ENCODE measurements at regions not wholly inside any gene's neighbourhood (a gene's known extent, or its start where the extent isn't known, plus 50 kb on each side); places are given as distances from the start of the nearest gene placed in this dataset.

DNA sequence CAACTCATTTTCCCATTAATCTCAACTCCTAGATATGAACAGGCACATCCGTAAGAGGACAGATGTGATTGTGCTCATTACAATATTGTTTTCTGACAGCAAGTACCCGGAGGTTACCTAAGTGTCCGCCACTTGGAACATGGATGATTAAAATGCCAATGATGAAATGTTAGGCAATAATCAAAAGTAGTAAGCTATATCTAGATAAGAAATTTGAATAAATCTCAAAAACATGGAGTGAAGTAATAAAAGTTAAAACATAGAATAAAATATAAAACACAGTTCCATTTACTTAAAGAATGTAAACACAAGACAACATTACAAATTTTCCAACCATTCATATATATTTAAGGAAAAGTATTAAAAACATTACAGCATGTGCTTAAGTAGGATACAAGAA lies 59.2 kb upstream of the LY86 start:
- TF ChIP-seq, protein P1, sequence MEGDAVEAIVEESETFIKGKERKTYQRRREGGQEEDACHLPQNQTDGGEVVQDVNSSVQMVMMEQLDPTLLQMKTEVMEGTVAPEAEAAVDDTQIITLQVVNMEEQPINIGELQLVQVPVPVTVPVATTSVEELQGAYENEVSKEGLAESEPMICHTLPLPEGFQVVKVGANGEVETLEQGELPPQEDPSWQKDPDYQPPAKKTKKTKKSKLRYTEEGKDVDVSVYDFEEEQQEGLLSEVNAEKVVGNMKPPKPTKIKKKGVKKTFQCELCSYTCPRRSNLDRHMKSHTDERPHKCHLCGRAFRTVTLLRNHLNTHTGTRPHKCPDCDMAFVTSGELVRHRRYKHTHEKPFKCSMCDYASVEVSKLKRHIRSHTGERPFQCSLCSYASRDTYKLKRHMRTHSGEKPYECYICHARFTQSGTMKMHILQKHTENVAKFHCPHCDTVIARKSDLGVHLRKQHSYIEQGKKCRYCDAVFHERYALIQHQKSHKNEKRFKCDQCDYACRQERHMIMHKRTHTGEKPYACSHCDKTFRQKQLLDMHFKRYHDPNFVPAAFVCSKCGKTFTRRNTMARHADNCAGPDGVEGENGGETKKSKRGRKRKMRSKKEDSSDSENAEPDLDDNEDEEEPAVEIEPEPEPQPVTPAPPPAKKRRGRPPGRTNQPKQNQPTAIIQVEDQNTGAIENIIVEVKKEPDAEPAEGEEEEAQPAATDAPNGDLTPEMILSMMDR (IDR thresholded peaks at IDR 0.05), result no peak
- TF ChIP-seq POLR2A (IDR thresholded peaks at IDR 0.05), result no peak
